ENCODE measurements at regions not wholly inside any gene's neighbourhood (a gene's known extent, or its start where the extent isn't known, plus 50 kb on each side); places are given as distances from the start of the nearest gene placed in this dataset.
"Not testable (repeated sequence)": the region's sequence is repeated elsewhere in the genome, so short reads cannot be mapped to it uniquely, and the experiment has no call there.

GRCh38 chr2:116769514-116769913 is 1045.0 kb upstream of the DDX18 start:
- no peak for TF ChIP-seq CTCF (IDR thresholded peaks at IDR 0.05; ENCODE audit: low read depth, low read length)
- no peak for DNase-seq

GRCh38 chr2:116776556-116776955 is 1037.9 kb upstream of the DDX18 start:
- no peak overlapping the region for H3K4me3 ChIP-seq (ENCODE audit: low read depth, low read length)
- no peaks in the 10 kb centered on the region for H3K27me3 ChIP-seq
- H3K9me3 ChIP-seq = no peaks in the 10 kb centered on the region
- DNase-seq = no peak
- H3K36me3 ChIP-seq = no peaks in the 10 kb centered on the region
- TF ChIP-seq CTCF (IDR thresholded peaks at IDR 0.05; ENCODE audit: low read depth, low read length) = no peak
- no peaks in the 10 kb centered on the region for H3K4me1 ChIP-seq

More at GRCh38 chr2:116769514-116769913, 1045.0 kb upstream of the DDX18 start:
- H3K4me3 ChIP-seq (ENCODE audit: low read depth, low read length) = no peak overlapping the region
- H3K27me3 ChIP-seq = no peaks in the 10 kb centered on the region
- H3K4me1 ChIP-seq = no peaks in the 10 kb centered on the region
- H3K9me3 ChIP-seq = no peaks in the 10 kb centered on the region
- no peaks in the 10 kb centered on the region for H3K36me3 ChIP-seq

- no peaks in the 10 kb centered on the region for H3K4me1 ChIP-seq
- DNase-seq = no peak
- no peaks in the 10 kb centered on the region for H3K36me3 ChIP-seq
- no peak overlapping the region for H3K4me3 ChIP-seq (ENCODE audit: low read depth, low read length)
- no peak for TF ChIP-seq CTCF (IDR thresholded peaks at IDR 0.05; ENCODE audit: low read depth, low read length)
- H3K27me3 ChIP-seq = no peaks in the 10 kb centered on the region
- H3K9me3 ChIP-seq = no peaks in the 10 kb centered on the region
These were observed 1026.6 kb upstream of the DDX18 start for GRCh38 chr2:116787848-116788247.

- Histone ChIP-seq H3K27me3 (no peaks in the 10 kb centered on the region), H3K4me1 (no peaks in the 10 kb centered on the region), H3K36me3 (no peaks in the 10 kb centered on the region), H3K4me3 (ENCODE audit: low read depth, low read length) (no peak overlapping the region), H3K9me3 (no peaks in the 10 kb centered on the region)
- TF ChIP-seq CTCF (IDR thresholded peaks at IDR 0.05; ENCODE audit: low read depth, low read length) = no peak
- DNase-seq = no peak
These were observed 1011.8 kb upstream of the DDX18 start for GRCh38 chr2:116802671-116803070.

GRCh38 chr2:116804901-116805300 is 1009.6 kb upstream of the DDX18 start:
- TF ChIP-seq CTCF (IDR thresholded peaks at IDR 0.05; ENCODE audit: low read depth, low read length) = no peak
- Histone ChIP-seq H3K27me3 (no peaks in the 10 kb centered on the region), H3K4me3 (ENCODE audit: low read depth, low read length) (no peak overlapping the region), H3K9me3 (no peaks in the 10 kb centered on the region), H3K36me3 (no peaks in the 10 kb centered on the region), H3K4me1 (no peaks in the 10 kb centered on the region)
- no peak for DNase-seq

GRCh38 chr2:116806505-116806904 is 1008.0 kb upstream of the DDX18 start:
- H3K9me3 ChIP-seq; H3K4me3 ChIP-seq (ENCODE audit: low read depth, low read length); H3K36me3 ChIP-seq; DNase-seq; H3K27me3 ChIP-seq; H3K4me1 ChIP-seq: not testable (repeated sequence)

GRCh38 chr2:116809109-116809508 is 1005.4 kb upstream of the DDX18 start:
- DNase-seq = no peak
- no peaks in the 10 kb centered on the region for H3K9me3 ChIP-seq
- no peaks in the 10 kb centered on the region for H3K27me3 ChIP-seq
- H3K4me1 ChIP-seq = no peaks in the 10 kb centered on the region
- TF ChIP-seq CTCF (IDR thresholded peaks at IDR 0.05; ENCODE audit: low read depth, low read length) = no peak
- H3K4me3 ChIP-seq (ENCODE audit: low read depth, low read length) = no peak overlapping the region
- no peaks in the 10 kb centered on the region for H3K36me3 ChIP-seq
